IPS DF 6.9 (cell line): ENCODE measurements at regions not wholly inside any gene's neighbourhood (a gene's known extent, or its start where the extent isn't known, plus 50 kb on each side); places are given as distances from the start of the nearest gene placed in this dataset.

ENCODE experiments used
- DNase-seq: peaks from one replicate; pipeline ENCODE4 v3.0.0-alpha.2; 2013; ENCODE audit warnings: low read depth, low spot score
- H3K27ac ChIP-seq: one replicate; pipeline ENCODE4 v1.5.1; 2013; ENCODE audit warnings: low read length, control low read depth
- H3K27me3 ChIP-seq: 2 replicates; pipeline ENCODE4 v1.6.1; 2013; ENCODE audit warnings: mild to moderate bottlenecking, low read length; ENCODE audit not compliant: control insufficient read depth, insufficient read depth
- H3K36me3 ChIP-seq: 2 replicates; pipeline ENCODE4 v1.6.1; 2013; ENCODE audit warnings: low read length; ENCODE audit not compliant: control insufficient read depth, insufficient read depth
- H3K4me1 ChIP-seq: 2 replicates; pipeline ENCODE4 v1.6.1; 2013; ENCODE audit warnings: low read length; ENCODE audit not compliant: control insufficient read depth, insufficient read depth
- H3K4me3 ChIP-seq: 2 replicates; pipeline ENCODE4 v1.5.1; 2013; ENCODE audit warnings: mild to moderate bottlenecking, low read length
- H3K9me3 ChIP-seq: 2 replicates; pipeline ENCODE4 v1.6.1; 2013; ENCODE audit warnings: low read length, inconsistent platforms; ENCODE audit not compliant: control insufficient read depth, insufficient read depth
- WGBS: extraction: QIAGEN DNeasy Blood & Tissue Kit; methylation state at CpG from one replicate; pipeline ENCODE4 v1.1.7; 2013; ENCODE audit warnings: mixed read lengths, missing lambda C conversion rate; ENCODE audit not compliant: insufficient read length, insufficient coverage; 5-methylcytosine and 5-hydroxymethylcytosine counted together

DNA sequence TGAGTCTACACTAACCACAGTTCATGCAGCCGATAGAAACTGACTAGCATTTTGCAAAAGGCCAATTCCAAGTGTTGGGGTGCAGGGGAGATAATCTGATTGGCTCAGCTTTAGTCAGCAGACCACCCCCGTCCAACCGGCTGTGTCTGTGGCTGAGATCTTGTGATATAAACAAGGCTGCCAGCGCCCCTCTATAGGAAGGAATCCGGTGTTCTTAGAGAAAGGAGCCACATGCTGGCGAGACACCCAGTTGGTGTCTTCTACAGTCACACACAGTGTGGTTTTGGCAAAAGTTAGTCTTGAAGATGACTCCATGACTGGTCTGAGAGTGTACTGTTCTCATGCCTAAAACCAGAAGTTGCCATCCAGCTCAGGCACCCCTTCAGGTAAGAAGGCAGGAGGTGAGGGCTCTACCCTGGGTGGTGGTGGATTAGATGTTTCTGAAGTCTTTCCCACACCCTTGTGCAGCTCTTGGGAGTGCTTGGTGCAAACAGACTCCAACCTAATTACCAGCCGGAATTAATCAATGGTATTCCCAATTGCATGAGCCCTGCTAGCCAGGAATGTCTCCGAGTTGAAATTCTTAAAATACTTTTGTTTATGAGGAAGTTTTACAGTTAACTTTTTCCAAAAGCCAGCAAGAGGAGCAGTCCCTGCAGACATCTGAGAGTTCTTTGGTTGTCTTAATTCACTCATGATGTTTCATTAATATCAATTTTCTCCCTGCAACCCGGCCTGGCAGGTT lies 172.3 kb upstream of the IRX6 start:
- H3K27ac ChIP-seq, result no peak overlapping the region
- H3K9me3 ChIP-seq, result no peaks in the 10 kb centered on the region
- no peaks in the 10 kb centered on the region for H3K27me3 ChIP-seq
- H3K4me1 ChIP-seq, result no peaks in the 10 kb centered on the region
- no CpG with 5 or more reads among the region's 9 CpGs for WGBS
- DNase-seq, result no peak
- H3K36me3 ChIP-seq, result no peaks in the 10 kb centered on the region
- no peak overlapping the region for H3K4me3 ChIP-seq

GRCh38 chr16:55152875-55153390 lies 171.1 kb upstream of the IRX6 start:
- no peak for DNase-seq
- Histone ChIP-seq H3K27me3 (no peaks in the 10 kb centered on the region), H3K4me1 (no peaks in the 10 kb centered on the region), H3K27ac (no peak overlapping the region), H3K4me3 (no peak overlapping the region), H3K36me3 (no peaks in the 10 kb centered on the region), H3K9me3 (no peaks in the 10 kb centered on the region)
- no CpG with 5 or more reads among the region's 3 CpGs for WGBS

GRCh38 chr16:55154262-55154661 lies 169.7 kb upstream of the IRX6 start:
- Histone ChIP-seq H3K4me3 (no peak overlapping the region), H3K27ac (no peak overlapping the region), H3K4me1 (no peaks in the 10 kb centered on the region), H3K9me3 (no peaks in the 10 kb centered on the region), H3K27me3 (no peaks in the 10 kb centered on the region), H3K36me3 (no peaks in the 10 kb centered on the region)
- WGBS, result no CpG with 5 or more reads among the region's 4 CpGs
- DNase-seq, result no peak

- Histone ChIP-seq H3K27ac (no peak overlapping the region), H3K4me1 (no peaks in the 10 kb centered on the region), H3K4me3 (no peak overlapping the region), H3K27me3 (no peaks in the 10 kb centered on the region), H3K36me3 (no peaks in the 10 kb centered on the region), H3K9me3 (no peaks in the 10 kb centered on the region)
- no peak for DNase-seq
Measured at GRCh38 chr16:55154956-55155355, 169.0 kb upstream of the IRX6 start.

- Histone ChIP-seq H3K27ac (no peak overlapping the region), H3K4me3 (no peak overlapping the region), H3K36me3 (no peaks in the 10 kb centered on the region), H3K4me1 (no peaks in the 10 kb centered on the region), H3K9me3 (no peaks in the 10 kb centered on the region), H3K27me3 (no peaks in the 10 kb centered on the region)
- no CpG with 5 or more reads among the region's 9 CpGs for WGBS
- no peak for DNase-seq
Measured at GRCh38 chr16:55155815-55156214, 168.2 kb upstream of the IRX6 start.

DNA sequence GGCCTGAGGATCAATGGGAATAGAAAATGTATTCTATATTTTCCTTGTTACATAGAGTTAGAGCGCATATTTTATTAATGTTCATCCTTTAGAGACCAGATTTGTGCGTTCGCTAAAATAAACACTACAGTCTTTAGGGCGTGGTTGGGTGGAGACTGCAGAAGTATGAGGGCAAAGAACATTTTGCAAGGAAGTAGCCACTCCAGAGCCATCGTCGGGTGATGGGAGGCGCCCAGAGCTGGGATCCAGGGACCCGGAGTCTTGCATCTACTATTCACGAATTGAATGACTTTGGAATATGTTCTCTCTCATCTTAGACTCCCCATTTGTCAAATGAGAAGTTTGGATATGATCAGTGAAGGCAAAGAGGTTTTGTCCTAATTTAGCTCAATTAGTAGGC lies 154.2 kb upstream of the IRX6 start:
- no peak for DNase-seq
- H3K27ac ChIP-seq, result no peak overlapping the region
- no peaks in the 10 kb centered on the region for H3K9me3 ChIP-seq
- no peak overlapping the region for H3K4me3 ChIP-seq
- WGBS, result no CpG with 5 or more reads among the region's 9 CpGs
- no peaks in the 10 kb centered on the region for H3K27me3 ChIP-seq
- H3K4me1 ChIP-seq, result no peaks in the 10 kb centered on the region
- no peaks in the 10 kb centered on the region for H3K36me3 ChIP-seq

DNA sequence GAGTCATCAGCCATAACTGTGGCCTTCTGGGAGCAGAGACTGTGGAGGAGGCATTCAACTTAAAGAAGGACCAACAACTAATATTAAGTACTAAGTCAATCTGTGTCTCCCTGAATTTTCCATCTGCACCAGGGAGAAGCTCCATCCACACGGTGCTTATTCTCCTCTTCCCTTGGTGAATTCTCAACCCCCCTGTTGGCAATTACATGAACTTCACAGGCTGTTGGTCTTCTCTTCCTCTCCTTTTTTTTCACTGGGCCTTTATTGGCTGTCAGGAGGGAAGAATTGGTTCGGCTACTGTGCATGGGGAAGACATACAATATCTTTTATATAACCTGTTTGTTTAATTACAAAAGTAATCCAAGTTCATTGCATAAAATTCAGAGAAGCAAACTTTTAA lies 152.8 kb upstream of the IRX6 start:
- Histone ChIP-seq H3K9me3 (no peaks in the 10 kb centered on the region), H3K36me3 (no peaks in the 10 kb centered on the region), H3K27me3 (no peaks in the 10 kb centered on the region), H3K4me1 (no peaks in the 10 kb centered on the region), H3K4me3 (no peak overlapping the region), H3K27ac (no peak overlapping the region)
- no CpG with 5 or more reads among the region's 2 CpGs for WGBS
- no peak for DNase-seq

GRCh38 chr16:55175389-55175788 lies 148.6 kb upstream of the IRX6 start:
- Histone ChIP-seq H3K27ac (no peak overlapping the region), H3K4me1 (no peaks in the 10 kb centered on the region), H3K4me3 (no peak overlapping the region), H3K27me3 (no peaks in the 10 kb centered on the region), H3K9me3 (no peaks in the 10 kb centered on the region), H3K36me3 (no peaks in the 10 kb centered on the region)
- WGBS, result no CpG with 5 or more reads among the region's 6 CpGs
- DNase-seq, result no peak

GRCh38 chr16:55176901-55177300 lies 147.1 kb upstream of the IRX6 start:
- DNase-seq, result no peak
- WGBS, result no CpG with 5 or more reads among the region's 3 CpGs
- no peaks in the 10 kb centered on the region for H3K36me3 ChIP-seq

DNA sequence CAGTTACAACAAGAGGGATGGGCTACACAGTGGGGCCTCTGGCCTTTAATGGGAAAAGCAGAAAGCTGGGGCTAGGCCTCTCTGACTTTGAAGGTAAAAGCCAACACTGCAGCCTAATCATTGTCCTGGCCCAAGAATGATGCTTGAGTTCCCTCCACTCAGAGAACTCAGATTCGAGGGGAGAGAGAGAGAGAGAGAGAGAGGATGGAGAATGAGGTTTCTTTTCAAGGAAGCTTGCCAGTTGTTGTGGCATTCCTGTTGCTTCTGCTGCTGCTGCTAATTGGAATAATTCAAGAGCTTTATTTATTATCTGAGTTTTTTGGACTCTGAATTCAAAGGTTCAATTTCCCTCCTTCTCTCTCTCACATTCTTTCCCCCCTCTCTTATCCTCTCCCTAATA lies 144.6 kb upstream of the IRX6 start:
- no CpG with 5 or more reads among the region's 1 CpG for WGBS
- Histone ChIP-seq H3K9me3 (no peaks in the 10 kb centered on the region), H3K4me1 (no peaks in the 10 kb centered on the region), H3K4me3 (no peak overlapping the region), H3K27ac (no peak overlapping the region), H3K27me3 (no peaks in the 10 kb centered on the region), H3K36me3 (no peaks in the 10 kb centered on the region)
- no peak for DNase-seq

More at GRCh38 chr16:55176901-55177300, 147.1 kb upstream of the IRX6 start:
- Histone ChIP-seq H3K27me3 (no peaks in the 10 kb centered on the region), H3K4me3 (no peak overlapping the region), H3K4me1 (no peaks in the 10 kb centered on the region), H3K9me3 (no peaks in the 10 kb centered on the region), H3K27ac (no peak overlapping the region)
